ENCODE measurements at regions not wholly inside any gene's neighbourhood (a gene's known extent, or its start where the extent isn't known, plus 50 kb on each side); places are given as distances from the start of the nearest gene placed in this dataset.

DNA sequence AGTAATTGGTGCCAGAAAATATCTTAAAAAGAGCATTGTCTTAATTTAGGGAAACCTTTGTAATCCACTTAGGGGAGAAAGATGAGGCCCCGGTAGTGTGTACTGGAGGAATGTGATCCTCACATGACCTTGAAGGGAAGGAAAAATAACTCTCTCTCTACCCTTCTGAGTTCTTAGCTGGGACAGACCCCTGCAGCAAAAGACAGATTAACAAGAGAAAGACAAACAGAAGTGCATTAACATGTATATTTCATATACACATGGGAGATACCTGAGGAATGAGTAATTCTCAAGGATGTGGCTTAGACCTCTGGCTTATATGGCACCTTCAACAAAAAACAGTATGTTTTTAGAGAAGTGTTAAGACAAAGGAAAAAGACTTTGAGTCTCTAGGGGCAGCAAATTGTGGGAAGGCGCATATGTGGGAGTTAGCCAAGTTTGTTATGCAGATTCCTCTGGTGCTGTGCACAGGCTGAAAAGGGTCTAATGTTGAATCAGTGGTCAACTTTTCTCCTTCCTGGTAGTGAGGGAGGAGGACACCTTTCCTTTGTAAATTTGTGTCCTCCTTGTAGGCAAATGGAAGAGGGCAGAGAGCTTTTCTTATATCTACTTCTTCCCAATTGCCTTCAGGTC is 138.8 kb downstream of the LRRC70 start:
- TF ChIP-seq, protein P1, sequence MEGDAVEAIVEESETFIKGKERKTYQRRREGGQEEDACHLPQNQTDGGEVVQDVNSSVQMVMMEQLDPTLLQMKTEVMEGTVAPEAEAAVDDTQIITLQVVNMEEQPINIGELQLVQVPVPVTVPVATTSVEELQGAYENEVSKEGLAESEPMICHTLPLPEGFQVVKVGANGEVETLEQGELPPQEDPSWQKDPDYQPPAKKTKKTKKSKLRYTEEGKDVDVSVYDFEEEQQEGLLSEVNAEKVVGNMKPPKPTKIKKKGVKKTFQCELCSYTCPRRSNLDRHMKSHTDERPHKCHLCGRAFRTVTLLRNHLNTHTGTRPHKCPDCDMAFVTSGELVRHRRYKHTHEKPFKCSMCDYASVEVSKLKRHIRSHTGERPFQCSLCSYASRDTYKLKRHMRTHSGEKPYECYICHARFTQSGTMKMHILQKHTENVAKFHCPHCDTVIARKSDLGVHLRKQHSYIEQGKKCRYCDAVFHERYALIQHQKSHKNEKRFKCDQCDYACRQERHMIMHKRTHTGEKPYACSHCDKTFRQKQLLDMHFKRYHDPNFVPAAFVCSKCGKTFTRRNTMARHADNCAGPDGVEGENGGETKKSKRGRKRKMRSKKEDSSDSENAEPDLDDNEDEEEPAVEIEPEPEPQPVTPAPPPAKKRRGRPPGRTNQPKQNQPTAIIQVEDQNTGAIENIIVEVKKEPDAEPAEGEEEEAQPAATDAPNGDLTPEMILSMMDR (IDR thresholded peaks at IDR 0.05; ENCODE audit: low read length): no peak
- no peak for TF ChIP-seq EZH2 (IDR thresholded peaks at IDR 0.05; ENCODE audit: borderline replicate concordance, low read length)

Measured in OCI-LY1 (cell line).